GM18499 (cell line): ENCODE measurements at regions not wholly inside any gene's neighbourhood (a gene's known extent, or its start where the extent isn't known, plus 50 kb on each side); places are given as distances from the start of the nearest gene placed in this dataset.

Source experiments
- ATAC-seq: cut with Tn5 transposase; IDR thresholded peaks from one replicate; pipeline ENCODE4 v1.9.1; 2021; ENCODE audit warnings: moderate number of reproducible peaks; ENCODE audit not compliant: insufficient read depth, unreplicated experiment

- ATAC-seq: no peak
These were observed 514.6 kb downstream of the FUT8 start for GRCh38 chr14:65926935-65927700.

GRCh38 chr14:65927931-65928356 lies 515.4 kb downstream of the FUT8 start:
- ATAC-seq: no peak

- ATAC-seq: no peak
These were observed 516.5 kb downstream of the FUT8 start for GRCh38 chr14:65928995-65929394.

- ATAC-seq: no peak
These were observed 521.0 kb downstream of the FUT8 start for GRCh38 chr14:65933400-65934069.

- no peak for ATAC-seq
These were observed 521.5 kb downstream of the FUT8 start for GRCh38 chr14:65934070-65934435.

GRCh38 chr14:65936342-65936975 lies 523.9 kb downstream of the FUT8 start:
- no peak for ATAC-seq

GRCh38 chr14:65937079-65937959 lies 524.8 kb downstream of the FUT8 start:
- ATAC-seq: no peak

- ATAC-seq: no peak
These were observed 525.4 kb downstream of the FUT8 start for GRCh38 chr14:65937960-65938316.

- no peak for ATAC-seq
These were observed 526.2 kb downstream of the FUT8 start for GRCh38 chr14:65938738-65939137.

- ATAC-seq: no peak
These were observed 526.7 kb downstream of the FUT8 start for GRCh38 chr14:65939184-65939583.

GRCh38 chr14:65940056-65940735 lies 527.7 kb downstream of the FUT8 start:
- ATAC-seq: no peak

GRCh38 chr14:65941091-65941490 lies 528.6 kb downstream of the FUT8 start:
- ATAC-seq: no peak

GRCh38 chr14:65943150-65943549 lies 530.6 kb downstream of the FUT8 start:
- ATAC-seq: no peak

GRCh38 chr14:65943916-65944410 lies 531.4 kb downstream of the FUT8 start:
- no peak for ATAC-seq

- no peak for ATAC-seq
These were observed 532.8 kb downstream of the FUT8 start for GRCh38 chr14:65945327-65945726.

- no peak for ATAC-seq
These were observed 534.0 kb downstream of the FUT8 start for GRCh38 chr14:65946494-65946893.

GRCh38 chr14:65948302-65948701 lies 535.8 kb downstream of the FUT8 start:
- no peak for ATAC-seq

- no peak for ATAC-seq
These were observed 536.3 kb upstream of the CCDC196 start for GRCh38 chr14:65949711-65950516.

GRCh38 chr14:65954942-65955341 lies 531.2 kb upstream of the CCDC196 start:
- no peak for ATAC-seq
